WI38 (cell line): ENCODE measurements at regions not wholly inside any gene's neighbourhood (a gene's known extent, or its start where the extent isn't known, plus 50 kb on each side); places are given as distances from the start of the nearest gene placed in this dataset.

Experiments
- H3K4me3 ChIP-seq: 2 replicates; pipeline ENCODE4 v1.5.1; 2011; ENCODE audit warnings: low read depth, mild to moderate bottlenecking, control low read depth, low read length
- TF ChIP-seq, protein P1 (sequence below): IDR thresholded peaks from 2 replicates; pipeline ENCODE4 v1.5.1; 2012; ENCODE audit warnings: low read depth, mild to moderate bottlenecking, control low read depth, low read length

DNA sequence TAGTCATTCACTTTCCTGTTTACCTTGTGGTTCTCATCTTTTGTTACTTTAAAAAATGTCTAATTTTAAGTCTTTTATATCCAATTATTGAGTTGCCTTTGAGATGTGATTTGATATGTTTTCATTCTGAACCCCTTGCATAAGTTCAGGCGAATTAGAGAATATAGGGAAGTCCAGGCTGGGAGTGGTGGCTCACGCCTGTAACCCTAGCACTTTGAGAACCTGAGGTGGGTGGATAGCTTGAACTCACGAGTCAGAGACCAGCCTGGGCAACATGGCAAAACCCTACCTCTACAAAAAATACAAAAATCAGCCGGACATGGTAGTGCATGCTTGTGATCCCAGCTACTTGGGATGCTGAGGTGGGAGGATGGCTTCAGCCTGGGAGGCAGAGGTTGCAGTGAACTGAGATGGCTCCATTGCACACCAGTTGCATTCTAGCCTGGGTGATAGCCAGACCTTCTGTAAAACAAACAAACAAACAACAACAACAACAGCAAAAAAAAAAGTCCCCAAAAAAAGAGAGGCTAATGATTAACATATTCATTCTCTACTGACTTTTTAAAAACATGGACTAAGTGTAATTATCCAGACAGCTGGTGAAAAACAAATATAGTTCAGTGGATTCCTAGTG lies 451.1 kb upstream of the RGS6 start:
- no peak overlapping the region for H3K4me3 ChIP-seq
- TF ChIP-seq, protein P1, sequence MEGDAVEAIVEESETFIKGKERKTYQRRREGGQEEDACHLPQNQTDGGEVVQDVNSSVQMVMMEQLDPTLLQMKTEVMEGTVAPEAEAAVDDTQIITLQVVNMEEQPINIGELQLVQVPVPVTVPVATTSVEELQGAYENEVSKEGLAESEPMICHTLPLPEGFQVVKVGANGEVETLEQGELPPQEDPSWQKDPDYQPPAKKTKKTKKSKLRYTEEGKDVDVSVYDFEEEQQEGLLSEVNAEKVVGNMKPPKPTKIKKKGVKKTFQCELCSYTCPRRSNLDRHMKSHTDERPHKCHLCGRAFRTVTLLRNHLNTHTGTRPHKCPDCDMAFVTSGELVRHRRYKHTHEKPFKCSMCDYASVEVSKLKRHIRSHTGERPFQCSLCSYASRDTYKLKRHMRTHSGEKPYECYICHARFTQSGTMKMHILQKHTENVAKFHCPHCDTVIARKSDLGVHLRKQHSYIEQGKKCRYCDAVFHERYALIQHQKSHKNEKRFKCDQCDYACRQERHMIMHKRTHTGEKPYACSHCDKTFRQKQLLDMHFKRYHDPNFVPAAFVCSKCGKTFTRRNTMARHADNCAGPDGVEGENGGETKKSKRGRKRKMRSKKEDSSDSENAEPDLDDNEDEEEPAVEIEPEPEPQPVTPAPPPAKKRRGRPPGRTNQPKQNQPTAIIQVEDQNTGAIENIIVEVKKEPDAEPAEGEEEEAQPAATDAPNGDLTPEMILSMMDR, result no peak

DNA sequence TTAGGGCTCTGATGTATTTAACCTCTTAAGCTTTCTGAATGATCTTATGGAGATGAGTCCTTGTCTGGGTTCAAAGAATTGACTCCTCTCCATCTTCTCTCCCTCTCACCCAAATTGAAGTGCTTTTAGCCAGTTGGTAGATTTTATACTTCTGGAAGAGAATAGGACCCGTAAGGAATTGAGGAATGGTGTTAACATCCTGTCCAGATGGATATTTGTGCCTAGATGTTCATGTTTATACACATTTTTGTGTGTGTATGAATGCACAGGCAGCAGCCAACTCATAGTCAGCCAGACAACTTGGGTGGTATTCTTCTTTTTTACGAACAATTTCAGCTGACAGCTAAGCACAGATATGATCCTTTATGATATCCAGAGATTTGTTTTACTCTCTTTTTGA lies 449.6 kb upstream of the RGS6 start:
- no peak overlapping the region for H3K4me3 ChIP-seq
- TF ChIP-seq, protein P1, result no peak

DNA sequence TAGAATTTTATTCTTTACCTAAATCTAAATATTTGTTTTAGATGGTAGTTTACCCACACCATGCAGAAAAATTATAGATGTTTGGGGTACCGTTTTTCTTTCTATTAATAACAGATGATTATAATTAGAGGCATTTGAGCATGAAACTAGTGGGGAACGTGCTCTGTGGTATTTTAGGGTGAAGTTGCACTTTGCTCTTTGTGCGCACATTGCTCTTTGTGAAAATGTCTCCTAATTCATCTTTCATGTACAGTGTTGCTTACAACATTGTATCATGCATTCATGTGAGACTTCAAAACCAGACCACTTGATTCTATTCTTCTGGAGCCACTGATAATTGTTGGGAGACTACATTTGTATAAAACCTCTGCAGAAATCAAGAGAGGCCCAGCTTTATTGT lies 449.1 kb upstream of the RGS6 start:
- no peak overlapping the region for H3K4me3 ChIP-seq
- TF ChIP-seq, protein P1, result no peak

DNA sequence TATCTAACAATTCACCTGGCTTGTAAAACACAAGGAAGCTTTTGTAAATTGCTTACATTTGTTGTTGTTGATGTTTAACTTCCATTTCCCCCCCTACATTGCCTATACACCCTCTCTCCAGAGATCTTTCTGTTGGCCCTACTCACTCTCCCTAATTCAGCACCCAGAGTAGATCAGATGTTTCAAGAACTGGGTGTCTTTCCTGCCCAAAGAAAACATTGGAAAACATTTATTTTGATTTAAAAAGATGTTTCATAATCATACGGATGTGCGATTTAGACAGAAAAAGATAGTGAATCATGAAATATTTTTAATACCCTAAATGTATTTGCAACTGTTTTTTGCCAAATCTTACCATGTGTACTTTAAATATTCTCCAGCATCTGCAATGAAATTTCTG lies 446.4 kb upstream of the RGS6 start:
- H3K4me3 ChIP-seq, result no peak overlapping the region
- TF ChIP-seq, protein P1, result no peak

DNA sequence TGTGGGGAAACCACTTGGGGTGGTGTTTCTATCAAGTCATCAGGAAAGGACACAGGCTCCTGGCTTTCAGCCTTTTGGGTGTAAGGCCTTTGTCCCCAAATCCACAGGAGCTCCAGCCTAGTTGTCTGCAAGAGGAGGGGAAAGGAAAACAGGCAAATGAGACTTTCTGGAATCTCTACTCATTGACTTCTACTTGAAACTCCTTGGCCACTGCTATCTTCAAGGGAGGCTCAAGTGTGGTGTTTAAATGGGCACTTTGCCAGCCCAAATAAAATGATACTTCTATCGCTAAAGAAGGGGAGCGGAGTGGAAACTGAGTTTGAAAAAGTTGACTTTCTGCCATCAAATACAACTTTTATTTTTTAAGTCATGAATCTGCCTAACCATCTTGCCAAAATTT lies 445.9 kb upstream of the RGS6 start:
- H3K4me3 ChIP-seq, result no peak overlapping the region
- TF ChIP-seq, protein P1, result no peak

DNA sequence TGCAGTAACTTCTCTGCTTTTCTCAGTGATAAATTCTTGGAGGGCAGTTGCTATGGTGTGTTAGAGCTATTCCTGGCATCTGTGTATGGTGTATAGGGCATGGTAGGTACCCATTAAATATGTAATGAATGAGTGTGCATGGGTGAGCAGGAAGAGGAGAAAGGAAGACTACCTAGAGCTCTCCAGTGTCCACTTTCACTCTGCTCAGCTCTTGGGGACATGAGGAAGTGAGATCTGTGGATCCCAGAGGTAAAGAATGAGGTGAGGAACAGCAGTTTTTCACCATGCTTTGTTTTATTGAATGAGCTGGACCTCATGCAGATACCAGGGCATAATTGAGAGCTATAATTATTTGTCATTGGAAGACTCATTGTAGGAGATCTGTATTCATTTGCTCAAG lies 444.8 kb upstream of the RGS6 start:
- TF ChIP-seq, protein P1, result no peak
- H3K4me3 ChIP-seq, result no peak overlapping the region

DNA sequence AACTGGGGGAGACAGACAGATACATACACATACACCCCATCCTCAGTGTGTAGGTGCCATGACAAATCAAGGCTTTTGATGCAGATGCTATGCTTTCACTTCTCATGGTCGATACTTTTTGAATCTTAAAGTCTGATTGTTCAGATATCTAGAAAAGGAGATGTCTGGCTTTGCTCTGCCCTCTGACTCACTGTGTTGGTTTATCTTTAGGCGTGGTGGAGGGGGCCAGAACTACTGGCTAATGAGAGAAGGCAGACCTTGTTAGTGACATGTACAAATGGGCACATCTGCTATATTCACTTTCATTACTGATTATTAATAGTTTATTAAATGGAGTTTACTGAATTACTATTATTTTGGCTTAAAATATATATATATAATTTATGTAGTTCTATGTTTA lies 444.3 kb upstream of the RGS6 start:
- TF ChIP-seq, protein P1, result no peak
- H3K4me3 ChIP-seq, result no peak overlapping the region
